G401.6 (cell line): ENCODE measurements at regions not wholly inside any gene's neighbourhood (a gene's known extent, or its start where the extent isn't known, plus 50 kb on each side); places are given as distances from the start of the nearest gene placed in this dataset.
"Not testable (repeated sequence)": the region's sequence is repeated elsewhere in the genome, so short reads cannot be mapped to it uniquely, and the experiment has no call there.

ENCODE experiments used
- FAIRE-seq: peaks from 2 replicates; lab custom pipeline; 2012; peaks lifted over from hg19 to GRCh38; lab: Jason Lieb, UNC

- FAIRE-seq, result no peak
These were observed 182.7 kb downstream of the ZFP64 start for GRCh38 chr20:52008874-52009273.

- no peak for FAIRE-seq
These were observed 186.9 kb downstream of the ZFP64 start for GRCh38 chr20:52004715-52005114.

GRCh38 chr20:52004018-52004417, 187.6 kb downstream of the ZFP64 start:
- FAIRE-seq, result no peak

- peak; percentile 85 for FAIRE-seq
These were observed 188.2 kb downstream of the ZFP64 start for GRCh38 chr20:52003415-52003814.

- FAIRE-seq, result no peak
These were observed 189.4 kb downstream of the ZFP64 start for GRCh38 chr20:52001999-52002666.

GRCh38 chr20:51997281-51997936, 194.2 kb downstream of the ZFP64 start:
- not testable (repeated sequence) for FAIRE-seq

GRCh38 chr20:51995551-51995951, 193.2 kb upstream of the SALL4 start:
- no peak for FAIRE-seq

GRCh38 chr20:51994751-51995417, 192.6 kb upstream of the SALL4 start:
- no peak for FAIRE-seq

GRCh38 chr20:51987812-51988211, 185.5 kb upstream of the SALL4 start:
- no peak for FAIRE-seq

GRCh38 chr20:51985013-51985415, 182.7 kb upstream of the SALL4 start:
- FAIRE-seq, result no peak

- FAIRE-seq, result no peak
These were observed 178.0 kb upstream of the SALL4 start for GRCh38 chr20:51980277-51980676.

GRCh38 chr20:51979226-51979625, 176.9 kb upstream of the SALL4 start:
- FAIRE-seq, result no peak

GRCh38 chr20:51978070-51978501, 175.8 kb upstream of the SALL4 start:
- FAIRE-seq, result no peak

- FAIRE-seq, result no peak
These were observed 169.7 kb upstream of the SALL4 start for GRCh38 chr20:51972056-51972455.

GRCh38 chr20:51970858-51971257, 168.5 kb upstream of the SALL4 start:
- FAIRE-seq, result no peak

- FAIRE-seq, result no peak
These were observed 166.9 kb upstream of the SALL4 start for GRCh38 chr20:51969191-51969590.

GRCh38 chr20:51968151-51968550, 165.8 kb upstream of the SALL4 start:
- no peak for FAIRE-seq

GRCh38 chr20:51966296-51966971, 164.1 kb upstream of the SALL4 start:
- FAIRE-seq, result peak; percentile 95

- FAIRE-seq, result no peak
These were observed 159.8 kb upstream of the SALL4 start for GRCh38 chr20:51961964-51962761.

GRCh38 chr20:51960047-51960675, 157.8 kb upstream of the SALL4 start:
- FAIRE-seq, result no peak

GRCh38 chr20:51959066-51959542, 156.8 kb upstream of the SALL4 start:
- FAIRE-seq, result peak; percentile 99
